HCT116 (cell line): ENCODE measurements at regions not wholly inside any gene's neighbourhood (a gene's known extent, or its start where the extent isn't known, plus 50 kb on each side); places are given as distances from the start of the nearest gene placed in this dataset.

Source experiments
- ATAC-seq: fragments of 200-7000 bp; cut with Tn5 transposase; 2 replicates; pipeline ENCODE4 v1.9.1; 2020; ENCODE audit warnings: mild to moderate bottlenecking, moderate library complexity
- BruUV-seq: library from RNA; stranded (reverse); fragments of 400-500 nt; replicated peaks from 2 replicates; lab custom pipeline; 2021; lab: Mats Ljungman, UMichigan
- CTCF ChIA-PET: fragments of 300-600 bp; sonication (Branson Sonifier 250); formaldehyde crosslinking; loops from one replicate; lab custom pipeline; 2021; ENCODE audit warnings: antibody characterized with exemption; lab: Charles Lee
- POLR2A ChIA-PET: fragments of 300-600, 350-600 bp; sonication (Branson Sonifier 250); formaldehyde crosslinking; loops from one replicate; lab custom pipeline; 2021; ENCODE audit warnings: antibody characterized with exemption; lab: Charles Lee
- RAD21 ChIA-PET, 2 experiments: fragments of 300-600 bp; sonication (Branson Sonifier 250); formaldehyde crosslinking; loops; one replicate each; lab custom pipeline; 2023; ENCODE audit warnings: low total read pairs in 2 of 2; ENCODE audit not compliant: uncharacterized antibody in 2 of 2, unreplicated experiment in 2 of 2, low non-redundant PET in 1 of 2; lab: Charles Lee
- DNase-seq: peaks from one replicate; pipeline ENCODE4 v3.0.0-alpha.2; 2010; ENCODE audit warnings: low read depth, low spot score
- H2AFZ ChIP-seq: fragments of 200-600 bp; shearing (Covaris generic), sonication (generic); 2 replicates; pipeline ENCODE4 v1.6.1; 2017; ENCODE audit warnings: low read depth, mixed run types, mixed read lengths, antibody characterized with exemption, low read length; ENCODE audit not compliant: poor library complexity, severe bottlenecking
- H3K27ac ChIP-seq: 2 replicates; pipeline ENCODE4 v1.5.1; 2012; ENCODE audit warnings: low read depth, low read length
- H3K27me3 ChIP-seq: fragments of 200-600 bp; sonication (generic); 2 replicates; pipeline ENCODE4 v1.6.1; 2016; ENCODE audit warnings: mixed run types, low read length, mixed read lengths; ENCODE audit not compliant: insufficient read depth
- H3K36me3 ChIP-seq, 2 experiments: fragments of 200-500 bp in 1 of 2; fragments of 200-600 bp in 1 of 2; sonication (Bioruptor generic) in 1 of 2; sonication (generic) in 1 of 2; 2 replicates each; pipeline versions ENCODE4 v1.5.1 to v1.6.1; 2014 to 2016; ENCODE audit warnings: low read length in 2 of 2, inconsistent platforms in 1 of 2, mixed read lengths in 1 of 2, mixed run types in 1 of 2; ENCODE audit not compliant: insufficient read depth in 2 of 2, control insufficient read depth in 1 of 2
- H3K4me1 ChIP-seq, 2 experiments: fragments of 200-600 bp in 1 of 2; sonication (generic) in 1 of 2; 2 replicates each; pipeline versions ENCODE4 v1.5.1 to v1.6.1; 2012 to 2017; ENCODE audit warnings: low read length in 2 of 2, inconsistent platforms in 1 of 2, mild to moderate bottlenecking in 1 of 2, mixed read lengths in 1 of 2, mixed run types in 1 of 2, moderate library complexity in 1 of 2; ENCODE audit not compliant: insufficient read depth in 2 of 2, control insufficient read depth in 1 of 2
- H3K4me2 ChIP-seq: fragments of 200-600 bp; sonication (generic); 2 replicates; pipeline ENCODE4 v1.6.1; 2017; ENCODE audit warnings: mixed run types, low read length, mixed read lengths
- H3K4me3 ChIP-seq, 2 experiments: fragments of 200-600 bp in 1 of 2; sonication (generic) in 1 of 2; replicated peaks in 1 of 2; 2 replicates each; pipeline ENCODE4 v1.5.1; 2011 to 2016; ENCODE audit warnings: low read length in 2 of 2, control low read depth in 1 of 2, low read depth in 1 of 2, mild to moderate bottlenecking in 1 of 2, mixed read lengths in 1 of 2, mixed run types in 1 of 2
- H3K79me2 ChIP-seq: fragments of 200-600 bp; sonication (generic); 2 replicates; pipeline ENCODE4 v1.6.1; 2017; ENCODE audit warnings: mild to moderate bottlenecking, mixed run types, low read length, moderate library complexity, mixed read lengths; ENCODE audit not compliant: insufficient read depth
- H3K9ac ChIP-seq: fragments of 200-600 bp; sonication (generic); 2 replicates; pipeline ENCODE4 v1.6.1; 2016; ENCODE audit warnings: low read length, mixed read lengths
- H3K9me2 ChIP-seq: fragments of 200-600 bp; sonication (generic), shearing (Covaris generic); 2 replicates; pipeline ENCODE4 v1.6.1; 2017; ENCODE audit warnings: mixed run types, mild to moderate bottlenecking, moderate library complexity; ENCODE audit not compliant: insufficient read depth
- H3K9me3 ChIP-seq, 2 experiments: fragments of 200-500 bp in 1 of 2; fragments of 200-600 bp in 1 of 2; sonication (Bioruptor generic) in 1 of 2; sonication (generic) in 1 of 2; 2 replicates each; pipeline ENCODE4 v1.6.1; 2014 to 2017; ENCODE audit warnings: low read length in 2 of 2, mixed read lengths in 2 of 2, inconsistent platforms in 1 of 2, low read depth in 1 of 2, mild to moderate bottlenecking in 1 of 2, mixed run types in 1 of 2, moderate library complexity in 1 of 2; ENCODE audit not compliant: control insufficient read depth in 1 of 2, insufficient read depth in 1 of 2
- H4K20me1 ChIP-seq: fragments of 200-600 bp; sonication (generic), shearing (Covaris generic); 2 replicates; pipeline ENCODE4 v1.6.1; 2017; ENCODE audit warnings: mixed run types, mild to moderate bottlenecking, moderate library complexity; ENCODE audit not compliant: insufficient read depth
- ATF3 ChIP-seq: IDR thresholded peaks from 2 replicates; pipeline ENCODE4 v1.6.1; 2012
- CBX3 ChIP-seq: IDR thresholded peaks from 2 replicates; pipeline ENCODE4 v1.6.1; 2012; ENCODE audit warnings: low read depth
- CEBPB ChIP-seq: IDR thresholded peaks from 2 replicates; pipeline ENCODE4 v1.6.1; 2012; ENCODE audit warnings: low read depth
- CTCF ChIP-seq, 3 experiments: fragments of 200-600 bp in 1 of 3; sonication (generic) in 1 of 3; IDR thresholded peaks in 2 of 3; conservative IDR thresholded peaks in 1 of 3; 2 replicates each; pipeline ENCODE4 v1.5.1; 2012 to 2017; ENCODE audit warnings: low read depth in 2 of 3, low read length in 2 of 3, antibody characterized with exemption in 1 of 3, borderline replicate concordance in 1 of 3, control low read depth in 1 of 3, mild to moderate bottlenecking in 1 of 3, mixed read lengths in 1 of 3, mixed run types in 1 of 3, moderate library complexity in 1 of 3; ENCODE audit not compliant: insufficient read depth in 1 of 3
- EGR1 ChIP-seq: IDR thresholded peaks from 2 replicates; pipeline ENCODE4 v1.6.1; 2012; ENCODE audit warnings: low read depth
- EZH2 ChIP-seq: fragments of 200-600 bp; sonication (generic); IDR thresholded peaks from 2 replicates; pipeline ENCODE4 v1.6.1; 2017; ENCODE audit warnings: antibody characterized with exemption, mixed run types
- EZH2phosphoT487 ChIP-seq: fragments of 200-600 bp; IDR thresholded peaks from 2 replicates; pipeline ENCODE4 v1.6.1; 2018; ENCODE audit warnings: antibody characterized with exemption, borderline replicate concordance
- JUND ChIP-seq: IDR thresholded peaks from 2 replicates; pipeline ENCODE4 v1.6.1; 2012
- MAX ChIP-seq: IDR thresholded peaks from 2 replicates; pipeline ENCODE4 v1.6.1; 2012
- POLR2A ChIP-seq: IDR thresholded peaks from 2 replicates; pipeline ENCODE4 v1.7.0; 2011; ENCODE audit warnings: borderline replicate concordance; ENCODE audit not compliant: insufficient read depth, insufficient read length; ENCODE audit errors: extremely low read depth
- POLR2AphosphoS5 ChIP-seq: IDR thresholded peaks from 2 replicates; pipeline ENCODE4 v1.6.1; 2011; ENCODE audit warnings: mild to moderate bottlenecking, low read depth, low read length, moderate library complexity
- RAD21 ChIP-seq: IDR thresholded peaks from 2 replicates; pipeline ENCODE4 v1.6.1; 2012; ENCODE audit warnings: low read depth, mild to moderate bottlenecking
- REST ChIP-seq: IDR thresholded peaks from 2 replicates; pipeline ENCODE4 v1.6.1; 2012; ENCODE audit warnings: low read depth
- SP1 ChIP-seq: IDR thresholded peaks from 2 replicates; pipeline ENCODE4 v1.6.1; 2012; ENCODE audit warnings: low read depth
- SRF ChIP-seq: IDR thresholded peaks from 2 replicates; pipeline ENCODE4 v1.6.1; 2012; ENCODE audit warnings: low read depth
- YY1 ChIP-seq: IDR thresholded peaks from 2 replicates; pipeline ENCODE4 v1.6.1; 2011; ENCODE audit warnings: low read length, low read depth, moderate library complexity, mild to moderate bottlenecking; ENCODE audit not compliant: insufficient replicate concordance; ENCODE audit errors: extremely low read depth
- ZNF274 ChIP-seq: fragments of 200-500 bp; sonication (Bioruptor generic); IDR thresholded peaks from 2 replicates; pipeline ENCODE4 v1.6.1; 2014; ENCODE audit warnings: mild to moderate bottlenecking, low read depth, low read length, inconsistent platforms
- intact Hi-C: fragments of 100-400 bp; cut with micrococcal nuclease; formaldehyde crosslinking; loops from 2 replicates; pipeline ENCODE4 v1.10.0; 2022

- POLR2A ChIA-PET: no interaction called here
- H2AFZ ChIP-seq: no peak overlapping the region
- intact Hi-C loops: no loop called here
- DNase-seq (no peak), ATAC-seq (no peak)
- no peaks in the 10 kb centered on the region for H4K20me1 ChIP-seq
- H3K36me3 ChIP-seq: no peaks in the 10 kb centered on the region
- peaks cover 10% of the 10 kb centered on the region in 2 experiments for H3K9me3 ChIP-seq
- no peak overlapping the region for H3K27ac ChIP-seq
- CTCF ChIA-PET: no interaction called here
- TF ChIP-seq POLR2AphosphoS5: no peak
- no peak for TF ChIP-seq REST
- TF ChIP-seq ATF3: no peak
- TF ChIP-seq, all 23 proteins: peak for 0
- Histone ChIP-seq H3K4me1 (peaks cover 20 to 21% of the 10 kb centered on the region in 2 experiments), H3K9me2 (no peaks in the 10 kb centered on the region), H3K79me2 (no peaks in the 10 kb centered on the region), H3K9ac (no peak overlapping the region), H3K4me2 (no peak overlapping the region), H3K27me3 (no peaks in the 10 kb centered on the region), H3K4me3 (no peak overlapping the region)
- no TSS peak for BruUV-seq
- RAD21 ChIA-PET: no interaction called here
Measured at GRCh38 chr19:33900817-33901216, 104.1 kb downstream of the KCTD15 start.

GRCh38 chr19:33902395-33902794 is 105.7 kb downstream of the KCTD15 start:
- Histone ChIP-seq H3K36me3 (no peaks in the 10 kb centered on the region), H3K27ac (no peak overlapping the region), H3K27me3 (no peaks in the 10 kb centered on the region), H3K9me3 (peaks cover 5 to 10% of the 10 kb centered on the region in 2 experiments), H4K20me1 (no peaks in the 10 kb centered on the region), H3K4me3 (no peak overlapping the region), H3K9me2 (no peaks in the 10 kb centered on the region), H3K9ac (no peak overlapping the region), H3K4me2 (no peak overlapping the region), H3K4me1 (peaks cover 22 to 30% of the 10 kb centered on the region in 2 experiments), H3K79me2 (no peaks in the 10 kb centered on the region), H2AFZ (no peak overlapping the region)
- DNase-seq (no peak), ATAC-seq (no peak)
- CTCF ChIA-PET: no interaction called here
- BruUV-seq: no TSS peak
- POLR2A ChIA-PET: no interaction called here
- RAD21 ChIA-PET: no interaction called here
- intact Hi-C loops: no loop called here
- TF ChIP-seq MAX: no peak
- no peak for TF ChIP-seq SRF
- no peak for TF ChIP-seq CEBPB
- TF ChIP-seq CTCF (IDR thresholded peaks at IDR 0.05 in 2 of 3, conservative IDR thresholded peaks at IDR 0.05 in 1 of 3; ENCODE audit: borderline replicate concordance in 1 of 3, insufficient read depth in 1 of 3, low read depth in 2 of 3, low read length in 2 of 3): no peak
- no peak for TF ChIP-seq EZH2phosphoT487
- TF ChIP-seq POLR2AphosphoS5: no peak
- TF ChIP-seq JUND: no peak
- TF ChIP-seq SP1: no peak
- TF ChIP-seq EGR1: no peak
- no peak for TF ChIP-seq ZNF274
- no peak for TF ChIP-seq RAD21
- TF ChIP-seq YY1: no peak
- TF ChIP-seq POLR2A: no peak
- TF ChIP-seq CBX3: no peak
- no peak for TF ChIP-seq EZH2
